Trophoblast cell (in vitro differentiated cells and primary cell): ENCODE measurements at regions not wholly inside any gene's neighbourhood (a gene's known extent, or its start where the extent isn't known, plus 50 kb on each side); places are given as distances from the start of the nearest gene placed in this dataset.

Experiments
- DNase-seq, 2 donors: peaks; one replicate each; pipeline ENCODE4 v3.0.0-alpha.2; 2016
- H2AFZ ChIP-seq: 2 replicates; pipeline ENCODE4 v1.6.1; 2013; ENCODE audit warnings: low read length, moderate library complexity, mild to moderate bottlenecking; ENCODE audit not compliant: insufficient read depth, poor library complexity
- H2AK5ac ChIP-seq: 2 replicates; pipeline ENCODE4 v1.6.1; 2013; ENCODE audit warnings: mild to moderate bottlenecking, low read length
- H2BK120ac ChIP-seq: 2 replicates; pipeline ENCODE4 v1.6.1; 2013; ENCODE audit warnings: low read length, mild to moderate bottlenecking, moderate library complexity; ENCODE audit not compliant: insufficient read depth, poor library complexity
- H2BK12ac ChIP-seq: 2 replicates; pipeline ENCODE4 v1.6.1; 2013; ENCODE audit warnings: mild to moderate bottlenecking, low read length, moderate library complexity
- H2BK5ac ChIP-seq: 2 replicates; pipeline ENCODE4 v1.6.1; 2013; ENCODE audit warnings: low read length, low read depth, moderate library complexity, mild to moderate bottlenecking; ENCODE audit not compliant: poor library complexity
- H3K14ac ChIP-seq: 2 replicates; pipeline ENCODE4 v1.6.1; 2013; ENCODE audit warnings: mild to moderate bottlenecking, low read length
- H3K18ac ChIP-seq: 2 replicates; pipeline ENCODE4 v1.6.1; 2013; ENCODE audit warnings: mild to moderate bottlenecking, low read length
- H3K23ac ChIP-seq: 2 replicates; pipeline ENCODE4 v1.6.1; 2013; ENCODE audit warnings: low read length
- H3K27ac ChIP-seq: 2 replicates; pipeline ENCODE4 v1.5.1; 2013; ENCODE audit warnings: low read depth, mild to moderate bottlenecking, inconsistent platforms, low read length, moderate library complexity
- H3K27me3 ChIP-seq: 2 replicates; pipeline ENCODE4 v1.6.1; 2013; ENCODE audit warnings: inconsistent platforms, mild to moderate bottlenecking, low read length, moderate library complexity; ENCODE audit not compliant: insufficient read depth
- H3K36me3 ChIP-seq, 2 experiments: 1 replicate in 1 of 2; 2 replicates in 1 of 2; pipeline ENCODE4 v1.6.1; 2013; ENCODE audit warnings: low read length in 2 of 2, mild to moderate bottlenecking in 2 of 2, moderate library complexity in 1 of 2; ENCODE audit not compliant: insufficient read depth in 2 of 2, control insufficient read depth in 1 of 2
- H3K4ac ChIP-seq: 2 replicates; pipeline ENCODE4 v1.6.1; 2013; ENCODE audit warnings: low read depth, mild to moderate bottlenecking, low read length, moderate library complexity
- H3K4me1 ChIP-seq, 2 experiments: 1 replicate in 1 of 2; 2 replicates in 1 of 2; pipeline ENCODE4 v1.6.1; 2013; ENCODE audit warnings: low read length in 2 of 2, mild to moderate bottlenecking in 2 of 2, moderate library complexity in 1 of 2; ENCODE audit not compliant: insufficient read depth in 2 of 2, control insufficient read depth in 1 of 2
- H3K4me2 ChIP-seq: 2 replicates; pipeline ENCODE4 v1.6.1; 2013; ENCODE audit warnings: inconsistent platforms, mild to moderate bottlenecking, low read length, moderate library complexity
- H3K4me3 ChIP-seq: 2 replicates; pipeline ENCODE4 v1.5.1; 2013; ENCODE audit warnings: mild to moderate bottlenecking, low read depth, low read length, inconsistent platforms
- H3K79me1 ChIP-seq: one replicate; pipeline ENCODE4 v1.6.1; 2013; ENCODE audit warnings: low read length
- H3K79me2 ChIP-seq: 2 replicates; pipeline ENCODE4 v1.6.1; 2013; ENCODE audit warnings: low read length, mild to moderate bottlenecking; ENCODE audit not compliant: control insufficient read depth, insufficient read depth, poor library complexity
- H3K9ac ChIP-seq: 2 replicates; pipeline ENCODE4 v1.6.1; 2013; ENCODE audit warnings: mild to moderate bottlenecking, low read length
- H3K9me3 ChIP-seq: 2 replicates; pipeline ENCODE4 v1.6.1; 2013; ENCODE audit warnings: low read depth, mild to moderate bottlenecking, control low read depth, inconsistent platforms, low read length; ENCODE audit not compliant: insufficient read depth
- H4K12ac ChIP-seq: 2 replicates; pipeline ENCODE4 v1.6.1; 2013; ENCODE audit warnings: low read depth, mild to moderate bottlenecking, low read length, moderate library complexity
- H4K8ac ChIP-seq: 2 replicates; pipeline ENCODE4 v1.6.1; 2013; ENCODE audit warnings: low read depth, mild to moderate bottlenecking, low read length, moderate library complexity
- H4K91ac ChIP-seq: one replicate; pipeline ENCODE4 v1.6.1; 2013; ENCODE audit warnings: low read depth, mild to moderate bottlenecking, low read length, moderate library complexity
- WGBS: extraction: QIAGEN DNeasy Blood & Tissue Kit; methylation state at CpG from one replicate; pipeline ENCODE4 v1.1.7; 2013; ENCODE audit warnings: missing lambda C conversion rate; ENCODE audit not compliant: insufficient read length, insufficient coverage; ENCODE audit errors: extremely low coverage; 5-methylcytosine and 5-hydroxymethylcytosine counted together

DNA sequence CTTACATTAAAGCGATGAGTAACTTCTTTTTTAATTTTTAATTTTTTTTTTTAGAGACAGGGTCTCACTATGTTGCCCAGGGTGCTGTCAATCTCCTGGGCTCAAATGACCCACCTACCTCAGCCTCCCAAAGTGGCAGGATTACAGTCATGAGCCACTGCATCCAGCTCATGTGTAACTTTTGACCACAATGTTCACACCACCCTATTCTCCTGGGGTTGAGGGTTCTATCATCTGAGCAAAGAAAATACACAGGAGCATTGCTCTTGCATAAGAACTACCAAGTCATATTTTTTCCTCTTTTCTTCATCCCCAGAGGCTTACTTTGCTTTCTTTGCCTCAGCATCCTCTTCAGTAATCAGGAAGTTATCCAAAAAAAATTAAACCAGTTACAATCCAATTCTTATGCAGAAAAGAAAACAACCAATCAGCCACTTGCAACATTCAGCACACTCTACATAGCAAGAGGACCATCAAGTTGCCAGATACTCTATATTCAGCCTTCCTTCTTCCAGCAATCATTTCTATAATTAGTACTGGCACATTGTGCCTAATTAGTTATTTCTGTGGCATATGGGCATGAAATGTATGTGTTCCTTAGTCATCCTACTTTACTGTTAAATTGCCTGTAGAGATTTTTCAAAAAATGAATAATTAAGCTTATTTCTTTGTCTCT lies 345.6 kb downstream of the AKAIN1 start:
- no peak overlapping the region for H3K4ac ChIP-seq
- H2BK12ac ChIP-seq = no peak overlapping the region
- H3K4me1 ChIP-seq = no peaks in the 10 kb centered on the region
- H3K79me1 ChIP-seq = no peaks in the 10 kb centered on the region
- H3K4me3 ChIP-seq = no peak overlapping the region
- no peak overlapping the region for H2AK5ac ChIP-seq
- H4K12ac ChIP-seq = no peak overlapping the region
- H3K23ac ChIP-seq = no peak overlapping the region
- no peak overlapping the region for H4K8ac ChIP-seq
- H3K36me3 ChIP-seq = no peaks in the 10 kb centered on the region
- no peaks in the 10 kb centered on the region for H3K27me3 ChIP-seq
- no peak overlapping the region for H4K91ac ChIP-seq
- no CpG with 5 or more reads among the region's 1 CpG for WGBS
- H2BK120ac ChIP-seq = no peak overlapping the region
- H2AFZ ChIP-seq = no peak overlapping the region
- H3K9ac ChIP-seq = no peak overlapping the region
- no peaks in the 10 kb centered on the region for H3K79me2 ChIP-seq
- H3K4me2 ChIP-seq = no peak overlapping the region
- no peak overlapping the region for H3K18ac ChIP-seq
- H3K14ac ChIP-seq = no peak overlapping the region
- no peaks in the 10 kb centered on the region for H3K9me3 ChIP-seq
- H3K27ac ChIP-seq = no peak overlapping the region
- no peak for DNase-seq
- H2BK5ac ChIP-seq = no peak overlapping the region

DNA sequence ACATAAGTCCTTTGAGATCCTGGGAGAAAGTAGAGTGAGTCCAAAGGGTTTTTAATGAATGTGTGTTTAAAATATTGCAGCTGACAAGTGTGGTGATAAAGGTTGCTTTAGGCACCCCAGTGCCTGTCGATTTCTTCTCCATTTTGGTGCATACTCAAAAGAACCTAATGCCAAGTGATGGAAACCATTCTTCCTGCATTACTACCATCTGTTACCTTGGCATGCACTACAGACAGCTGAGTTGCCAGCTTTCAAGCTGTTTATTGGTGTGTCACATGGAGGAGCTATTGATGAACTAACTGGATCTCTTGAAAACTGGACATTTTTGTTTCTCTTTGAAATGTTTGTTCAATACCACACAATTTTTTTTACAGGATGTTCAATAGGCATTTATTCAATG lies 350.0 kb downstream of the AKAIN1 start:
- Histone ChIP-seq H4K12ac (no peak overlapping the region), H3K36me3 (no peaks in the 10 kb centered on the region), H3K9me3 (no peaks in the 10 kb centered on the region), H3K4me3 (no peak overlapping the region), H2AFZ (no peak overlapping the region), H3K79me2 (no peaks in the 10 kb centered on the region), H3K18ac (no peak overlapping the region), H3K9ac (no peak overlapping the region), H3K23ac (no peak overlapping the region), H3K27me3 (no peaks in the 10 kb centered on the region), H3K4me2 (no peak overlapping the region), H2AK5ac (no peak overlapping the region), H3K14ac (no peak overlapping the region), H2BK12ac (no peak overlapping the region), H4K91ac (no peak overlapping the region), H3K27ac (no peak overlapping the region), H4K8ac (no peak overlapping the region), H2BK5ac (no peak overlapping the region), H2BK120ac (no peak overlapping the region), H3K4me1 (no peaks in the 10 kb centered on the region), H3K79me1 (no peaks in the 10 kb centered on the region), H3K4ac (no peak overlapping the region)
- no peak for DNase-seq
- WGBS = no CpG with 5 or more reads among the region's 1 CpG

DNA sequence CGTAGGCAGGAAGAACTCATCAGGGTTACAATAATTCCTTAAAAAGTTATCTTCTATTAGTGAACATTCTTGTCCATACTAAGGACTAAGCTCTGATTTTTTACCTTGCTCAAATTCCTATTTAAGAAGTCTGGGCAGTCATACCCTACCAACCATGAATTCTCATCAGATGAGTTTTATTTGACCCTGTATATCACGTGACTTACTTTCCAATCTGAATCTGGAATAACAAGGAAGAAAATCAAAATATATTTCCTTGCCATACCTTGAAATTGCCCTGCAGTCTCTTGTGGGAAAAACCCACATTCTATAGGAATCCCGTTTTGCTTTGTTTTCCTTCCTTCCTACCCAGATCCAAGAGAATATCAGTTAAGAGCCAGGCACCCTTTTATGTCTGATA lies 352.7 kb downstream of the AKAIN1 start:
- Histone ChIP-seq H3K27me3 (no peaks in the 10 kb centered on the region), H2BK120ac (no peak overlapping the region), H3K9ac (no peak overlapping the region), H4K8ac (no peak overlapping the region), H3K4ac (no peak overlapping the region), H3K18ac (no peak overlapping the region), H3K4me3 (no peak overlapping the region), H4K12ac (no peak overlapping the region), H3K36me3 (no peaks in the 10 kb centered on the region), H3K9me3 (no peaks in the 10 kb centered on the region), H3K14ac (no peak overlapping the region), H3K4me1 (no peaks in the 10 kb centered on the region), H2BK5ac (no peak overlapping the region), H3K4me2 (no peak overlapping the region), H2AFZ (no peak overlapping the region), H3K79me2 (no peaks in the 10 kb centered on the region), H2AK5ac (no peak overlapping the region), H4K91ac (no peak overlapping the region), H2BK12ac (no peak overlapping the region), H3K79me1 (no peaks in the 10 kb centered on the region), H3K27ac (no peak overlapping the region), H3K23ac (no peak overlapping the region)
- WGBS = no CpG with 5 or more reads among the region's 3 CpGs
- no peak for DNase-seq

DNA sequence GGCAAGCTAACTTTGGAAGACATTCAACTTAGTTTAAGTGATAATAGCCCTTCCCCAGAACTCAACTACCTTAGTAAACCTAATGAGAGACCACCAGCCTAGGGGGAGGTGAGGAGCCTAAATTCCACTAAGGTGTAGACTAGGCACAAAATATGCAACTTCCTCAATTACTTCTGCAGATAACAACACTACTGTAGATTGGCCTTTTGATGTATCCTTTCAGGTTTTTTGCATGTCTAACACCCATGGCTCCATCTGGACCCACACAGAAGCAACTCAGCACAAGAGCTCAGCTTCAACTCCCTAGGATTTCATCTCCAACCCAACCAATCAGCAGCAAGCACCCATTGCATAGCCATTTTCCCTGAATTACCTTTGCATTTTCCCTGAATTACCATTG lies 353.3 kb downstream of the AKAIN1 start:
- no peak overlapping the region for H2BK120ac ChIP-seq
- no peak overlapping the region for H2AFZ ChIP-seq
- no peak overlapping the region for H3K4ac ChIP-seq
- no peak overlapping the region for H3K27ac ChIP-seq
- no peak overlapping the region for H3K4me3 ChIP-seq
- no peak overlapping the region for H2BK12ac ChIP-seq
- no peaks in the 10 kb centered on the region for H3K27me3 ChIP-seq
- H3K14ac ChIP-seq = no peak overlapping the region
- H2BK5ac ChIP-seq = no peak overlapping the region
- DNase-seq = no peak
- no peaks in the 10 kb centered on the region for H3K79me2 ChIP-seq
- H4K12ac ChIP-seq = no peak overlapping the region
- no peak overlapping the region for H3K23ac ChIP-seq
- H3K79me1 ChIP-seq = no peaks in the 10 kb centered on the region
- H2AK5ac ChIP-seq = no peak overlapping the region
- no peak overlapping the region for H4K91ac ChIP-seq
- no peak overlapping the region for H3K9ac ChIP-seq
- H3K9me3 ChIP-seq = no peaks in the 10 kb centered on the region
- no peak overlapping the region for H3K4me2 ChIP-seq
- no peaks in the 10 kb centered on the region for H3K36me3 ChIP-seq
- H4K8ac ChIP-seq = no peak overlapping the region
- no peaks in the 10 kb centered on the region for H3K4me1 ChIP-seq
- no peak overlapping the region for H3K18ac ChIP-seq
